Left cardiac atrium (tissue), 4 donors: ENCODE measurements at regions not wholly inside any gene's neighbourhood (a gene's known extent, or its start where the extent isn't known, plus 50 kb on each side); places are given as distances from the start of the nearest gene placed in this dataset.
A peak's percentile ranks its signal among the peaks of the same experiment; 100 is the strongest.
"Not testable (repeated sequence)": the region's sequence is repeated elsewhere in the genome, so short reads cannot be mapped to it uniquely, and the experiment has no call there.

Source experiments
- ATAC-seq, 2 donors: fragments of 200-7000 bp; cut with Tn5 transposase; one replicate each; pipeline ENCODE4 v1.9.1; 2020; ENCODE audit warnings: mild to moderate bottlenecking in 2 of 2, moderate library complexity in 2 of 2
- DNase-seq: peaks from one replicate; pipeline ENCODE4 v3.0.0-alpha.2; 2020
- intact Hi-C, 2 donors: fragments of 100-400 bp; cut with DNase I; formaldehyde crosslinking; loops; one replicate each; pipeline versions ENCODE4 v1.14.1 to v1.15.1; 2022 to 2023
- donor health status: DM: no; HTN: yes; CAD: no.
- donor health status: DM: no; HTN: yes; CAD: no; lungs with severe emphysema.
- donor health status: DM: yes; HTN: yes; CAD: no.
- donor health status: Dilated cardiomyopathy.

DNA sequence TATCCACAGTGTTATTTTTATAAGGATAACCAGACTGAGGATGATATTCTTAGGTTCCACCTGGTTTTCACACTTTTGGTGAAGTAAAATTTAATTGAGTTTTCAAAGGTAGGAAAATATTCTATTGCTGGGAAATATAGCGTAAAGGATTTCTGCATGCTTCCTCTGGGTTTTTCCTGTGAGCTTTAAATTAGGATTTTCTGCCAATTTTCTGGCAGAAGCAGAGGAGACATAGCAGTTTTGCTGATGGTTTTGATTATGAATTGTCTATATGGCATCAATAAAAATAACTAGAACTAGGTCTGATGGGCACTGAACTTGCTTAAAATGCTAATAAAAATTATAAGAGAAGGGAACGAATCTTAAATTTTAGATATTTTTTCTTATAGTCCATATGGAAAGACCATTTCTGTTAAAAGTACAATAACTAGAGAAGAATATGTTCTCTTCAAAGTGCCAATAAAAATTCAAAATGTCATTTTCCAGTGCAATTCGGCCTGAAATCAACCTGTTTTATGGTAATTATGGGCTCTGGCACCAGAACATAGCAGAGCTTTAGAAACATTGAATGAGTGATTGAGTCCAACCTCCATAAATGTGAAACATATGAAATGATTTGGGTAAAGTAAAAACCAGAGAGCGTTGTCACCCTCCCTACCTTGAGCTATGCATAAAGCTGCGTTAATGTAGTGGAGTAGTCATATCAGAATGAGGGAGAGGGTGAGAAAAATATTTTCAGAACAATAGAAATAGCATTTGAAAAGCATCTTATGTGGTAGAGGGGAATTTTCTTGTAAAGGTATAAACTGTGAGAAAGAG, 279.7 kb downstream of the SPRY1 start:
- intact Hi-C loops: no loop called here
- no peak for DNase-seq
- no peak for ATAC-seq

DNA sequence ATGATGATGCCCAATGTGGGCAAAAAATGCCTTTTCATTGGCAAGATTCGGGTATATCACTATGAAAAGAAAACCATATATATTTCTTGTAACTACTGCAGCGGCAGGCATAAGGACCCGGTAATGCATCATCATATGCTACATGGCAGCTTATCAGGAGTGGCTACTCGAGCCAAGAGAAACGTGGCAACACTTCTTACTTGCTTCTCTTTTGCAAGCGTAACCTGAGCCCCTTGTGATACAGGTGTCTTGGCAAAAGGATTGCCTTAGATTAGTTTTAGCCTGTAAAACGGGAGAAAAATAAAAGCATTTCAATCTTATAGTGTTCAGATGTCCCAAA, 280.3 kb downstream of the SPRY1 start:
- no peak for DNase-seq
- intact Hi-C loops: no loop called here
- peak in 1 of 2 donors; percentile 44 for ATAC-seq

DNA sequence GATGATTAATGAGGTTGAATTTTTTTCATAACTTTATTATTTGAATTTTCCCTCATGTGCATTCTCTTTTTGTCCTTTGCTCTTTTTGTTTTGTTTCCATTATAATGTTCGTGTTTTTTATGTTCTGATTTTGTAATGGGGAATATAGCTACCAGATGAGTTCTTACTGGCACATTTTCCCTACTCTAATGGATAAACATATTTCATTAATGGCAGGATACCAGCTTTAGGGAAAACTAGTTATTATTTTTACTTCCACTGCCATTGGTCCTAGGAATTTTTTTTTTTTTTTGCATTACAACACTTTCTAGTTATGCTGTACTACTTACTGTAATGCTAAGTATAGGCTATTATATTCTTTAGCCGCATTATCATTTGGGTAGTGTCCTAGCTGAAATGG, 286.3 kb downstream of the SPRY1 start:
- ATAC-seq: no peak
- intact Hi-C loops: no loop called here
- no peak for DNase-seq

DNA sequence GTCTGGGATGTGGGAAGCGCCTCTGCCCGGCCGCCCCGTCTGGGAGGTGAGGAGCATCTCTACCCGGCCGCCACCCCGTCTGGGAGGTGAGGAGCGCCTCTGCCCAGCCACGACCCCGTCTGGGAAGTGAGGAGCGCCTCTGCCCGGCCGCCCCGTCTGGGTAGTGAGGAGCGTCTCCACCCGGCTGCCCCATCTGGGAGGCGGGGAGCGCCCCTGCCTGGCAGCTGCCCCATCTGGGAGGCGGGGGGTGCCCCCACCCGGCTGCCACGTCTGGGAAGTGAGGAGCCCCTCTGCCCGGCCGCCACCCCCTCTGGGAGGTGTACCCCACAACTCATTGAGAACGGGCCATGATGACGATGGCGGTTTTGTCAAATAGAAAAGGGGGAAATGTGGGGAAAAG, 288.3 kb downstream of the SPRY1 start:
- intact Hi-C loops, ATAC-seq, DNase-seq: not testable (repeated sequence)

DNA sequence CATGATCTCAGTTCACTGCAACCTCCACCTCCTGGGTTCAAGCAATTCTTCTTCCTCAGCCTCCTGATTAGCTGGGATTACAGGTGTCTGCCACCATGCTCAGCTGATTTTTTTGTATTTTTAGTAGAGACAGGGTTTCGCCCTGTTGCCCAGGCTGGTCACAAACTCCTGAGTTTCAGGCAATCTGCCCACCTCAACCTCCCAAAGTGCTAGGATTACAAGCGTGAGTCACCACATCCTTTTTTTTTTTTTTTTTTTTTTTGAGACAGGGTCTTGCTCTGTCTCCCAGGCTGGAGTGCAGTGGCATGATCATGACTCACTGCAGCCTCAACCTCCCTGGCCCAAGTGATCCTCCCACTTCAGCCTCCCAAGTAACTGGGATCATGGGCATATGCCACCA, 298.9 kb downstream of the SPRY1 start:
- not testable (repeated sequence) for DNase-seq, ATAC-seq

DNA sequence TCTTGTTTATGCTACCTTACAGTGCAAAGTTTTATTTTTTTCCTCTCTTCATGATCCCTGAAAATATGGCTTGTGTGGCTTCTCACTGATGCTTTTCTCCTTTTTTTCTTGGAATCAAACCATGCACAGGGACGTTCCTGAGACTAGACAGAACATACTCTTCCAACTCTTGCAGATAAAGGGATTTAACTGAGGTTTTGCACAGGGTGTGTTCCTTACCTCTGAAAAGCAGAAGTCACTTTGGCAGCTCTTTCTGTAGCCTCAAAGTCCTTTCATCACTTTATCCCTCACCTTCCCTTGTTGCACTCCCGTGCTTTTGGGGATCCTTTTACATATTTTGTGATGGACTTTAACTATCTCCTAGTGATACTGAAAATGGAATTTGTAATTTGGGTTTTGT, 300.1 kb downstream of the SPRY1 start:
- intact Hi-C loops: no loop called here
- no peak for ATAC-seq
- no peak for DNase-seq

More for the DNA sequence above, 298.9 kb downstream of the SPRY1 start:
- intact Hi-C loops: not testable (repeated sequence)

DNA sequence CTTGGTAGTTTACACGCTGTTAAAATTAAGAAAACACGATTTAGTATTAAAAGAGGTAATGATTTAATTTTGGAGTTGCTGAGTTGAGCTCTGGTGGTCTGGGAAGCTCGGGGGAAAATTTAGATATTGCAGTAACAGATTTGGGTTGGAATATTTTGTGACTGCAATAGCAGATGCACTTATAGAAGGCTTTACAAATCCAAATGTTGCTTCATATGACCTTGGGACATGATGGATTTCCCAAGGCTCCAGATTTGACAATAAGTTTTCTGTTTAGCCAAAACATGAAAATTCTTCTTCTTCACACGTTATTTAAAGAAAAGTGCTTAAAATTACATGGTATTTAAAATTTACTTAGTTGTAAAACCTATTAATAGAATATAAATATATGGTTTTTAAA, 302.0 kb downstream of the SPRY1 start:
- no peak for ATAC-seq
- no peak for DNase-seq
- intact Hi-C loops: no loop called here

DNA sequence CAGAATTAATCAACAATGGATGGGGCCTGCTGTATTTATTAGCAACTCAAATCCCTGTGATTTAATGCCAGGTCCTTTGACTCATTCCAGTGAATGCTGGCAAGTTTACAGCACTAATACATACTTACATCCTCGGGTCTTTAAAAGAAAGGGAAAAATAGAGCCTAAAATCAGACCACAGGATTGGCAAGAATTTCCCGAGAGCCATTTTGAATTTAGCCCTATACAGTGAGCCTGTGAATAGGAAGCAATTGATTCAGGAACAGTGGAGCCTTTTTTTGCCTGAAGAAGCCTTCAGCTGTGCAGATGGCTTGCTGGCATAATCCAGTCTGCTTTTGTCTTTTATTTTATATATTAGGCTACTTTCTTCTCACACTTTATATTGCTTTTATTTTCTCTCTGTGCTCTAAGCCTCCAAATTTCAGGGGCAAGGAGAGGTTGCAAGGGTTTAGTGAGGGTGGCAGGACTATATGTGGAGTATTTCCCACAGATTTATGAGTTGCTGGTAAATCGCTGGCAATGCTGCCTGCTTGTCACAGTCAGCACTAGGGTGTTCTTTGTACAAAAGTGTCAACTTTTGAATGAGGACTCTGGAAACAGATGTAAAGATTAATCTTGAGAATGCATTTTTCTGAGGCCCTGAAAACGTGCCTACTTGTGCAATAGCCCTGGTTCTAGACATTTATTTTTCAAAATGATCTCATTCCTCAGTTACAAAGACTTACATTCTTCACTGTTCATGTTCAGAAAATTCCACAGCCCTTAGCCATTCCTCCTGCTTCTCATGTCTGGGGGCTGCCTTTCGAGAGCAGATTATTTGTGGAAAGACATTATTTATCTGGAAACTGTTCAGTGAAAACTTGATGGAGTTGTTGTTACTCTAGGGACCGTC, 303.5 kb downstream of the SPRY1 start:
- DNase-seq: no peak
- intact Hi-C loops: no loop called here
- peak; percentile 82 to 96 for ATAC-seq

DNA sequence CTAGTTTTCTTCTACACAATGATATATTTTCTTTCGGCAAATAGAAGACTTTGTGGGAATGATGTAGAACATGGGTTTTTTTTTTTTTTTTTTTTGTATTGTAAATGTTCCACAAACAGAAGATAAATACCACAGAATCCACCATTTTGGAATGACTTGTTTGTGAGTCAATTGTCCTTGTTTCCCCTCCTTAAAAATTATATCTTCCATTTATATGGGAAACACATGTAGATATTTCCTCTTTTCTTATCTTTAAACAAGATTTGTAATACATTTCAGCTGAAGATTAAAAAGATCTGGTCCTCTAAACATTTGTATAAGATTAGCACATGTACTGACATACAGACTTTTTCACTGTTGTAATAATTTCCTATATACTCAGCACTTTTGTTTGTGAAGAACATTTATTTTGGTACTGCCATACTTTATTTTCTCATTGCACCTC, 304.6 kb downstream of the SPRY1 start:
- DNase-seq: no peak
- ATAC-seq: no peak
- intact Hi-C loops: no loop called here

DNA sequence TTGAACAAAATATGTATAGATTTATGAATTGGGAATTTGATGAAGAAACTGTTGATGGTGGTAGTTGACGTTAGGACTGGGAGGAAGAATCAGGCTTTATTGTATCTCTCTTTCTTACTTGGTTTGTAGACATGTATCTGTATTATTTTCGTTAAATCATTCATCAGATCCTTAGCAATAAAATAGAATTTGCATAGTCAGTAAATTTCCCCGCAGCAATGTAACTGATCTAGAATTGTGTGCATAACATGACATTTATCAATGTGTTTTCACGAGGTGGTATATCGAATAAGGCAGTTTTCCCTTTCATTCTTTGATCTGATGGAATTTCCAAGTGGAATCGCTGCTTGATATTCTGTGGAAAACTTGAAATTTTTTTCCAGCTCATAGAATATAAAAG, 308.8 kb downstream of the SPRY1 start:
- ATAC-seq (no peak), DNase-seq (no peak)
- intact Hi-C loops: no loop called here

DNA sequence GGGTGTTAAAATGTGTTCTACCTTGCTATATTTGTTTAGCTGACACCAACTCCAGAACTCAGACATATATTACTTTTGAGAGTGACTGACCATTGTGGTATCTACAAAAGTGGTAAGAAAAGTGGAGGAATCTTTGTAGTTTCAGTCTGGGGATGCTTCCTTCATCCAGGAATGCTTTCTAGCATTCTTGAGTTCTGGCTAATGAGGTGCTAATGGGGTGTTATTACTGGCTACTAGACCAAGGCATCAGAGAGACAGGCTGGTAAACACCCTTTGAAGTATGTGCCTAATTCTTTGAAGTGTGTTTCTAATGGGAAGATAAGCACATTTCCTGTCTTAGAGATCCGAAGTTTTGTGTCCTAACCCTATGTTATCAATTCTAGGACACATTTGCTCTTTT, 310.4 kb downstream of the SPRY1 start:
- ATAC-seq: no peak
- no peak for DNase-seq
- intact Hi-C loops: no loop called here

DNA sequence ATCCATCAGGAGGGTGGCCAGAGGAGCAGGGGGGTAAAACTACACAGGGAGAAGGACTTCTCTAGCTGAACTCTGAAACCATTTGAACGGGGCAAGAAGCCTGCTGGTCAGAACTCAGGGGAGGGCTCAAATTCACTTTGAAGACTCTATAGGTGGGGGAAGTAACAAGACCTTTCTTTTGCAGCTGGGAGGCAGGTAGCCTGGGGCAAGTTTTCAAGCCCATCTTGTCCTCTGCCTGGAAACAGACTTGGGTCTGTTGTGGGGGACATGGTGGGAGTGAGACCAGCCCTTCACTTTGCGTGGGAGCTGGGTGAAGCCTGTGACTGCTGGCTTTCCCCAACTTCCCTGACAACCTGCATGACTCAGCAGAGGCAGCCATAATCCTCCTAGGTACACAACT, 312.3 kb downstream of the SPRY1 start:
- DNase-seq: no peak
- ATAC-seq: no peak
- intact Hi-C loops: no loop called here

DNA sequence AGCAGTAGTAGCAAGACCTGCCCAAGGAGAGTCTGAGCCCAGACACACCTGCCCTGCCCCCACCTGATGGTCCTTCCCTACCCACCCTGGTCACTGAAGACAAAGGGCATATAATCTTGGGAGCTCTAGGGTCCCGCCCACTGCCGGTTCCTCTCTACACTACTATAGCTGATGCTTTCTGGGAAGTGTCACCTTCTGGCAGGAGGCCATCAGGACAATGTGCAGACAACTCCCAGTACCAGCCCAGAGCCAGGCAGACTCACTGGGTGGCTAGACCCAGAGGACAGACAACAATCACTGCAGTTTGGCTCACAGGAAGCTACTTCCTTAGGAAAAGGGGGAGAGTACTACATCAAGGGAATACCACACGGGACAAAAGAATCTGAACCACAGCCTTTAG, 312.7 kb downstream of the SPRY1 start:
- DNase-seq: no peak
- intact Hi-C loops: no loop called here
- ATAC-seq: no peak

DNA sequence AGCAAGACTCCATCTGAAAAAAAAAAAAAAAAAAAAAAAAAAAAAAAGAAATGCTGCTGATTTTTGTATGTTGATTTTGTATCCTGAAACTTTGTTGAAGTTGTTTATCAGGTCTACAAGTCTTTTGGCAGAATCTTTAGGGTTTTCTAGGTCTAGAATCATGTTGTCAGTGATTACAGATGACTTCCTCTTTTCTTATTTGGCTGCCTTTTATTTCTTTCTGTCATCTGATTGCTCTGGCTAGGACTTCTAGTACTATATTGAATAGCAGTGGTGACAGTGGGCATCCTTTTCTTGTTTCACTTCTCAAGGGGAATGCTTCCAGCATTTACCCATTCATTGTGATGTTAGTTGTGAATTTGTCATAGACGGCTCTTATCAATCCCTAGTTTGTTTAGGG, 334.4 kb downstream of the SPRY1 start:
- no peak for DNase-seq
- intact Hi-C loops: no loop called here

DNA sequence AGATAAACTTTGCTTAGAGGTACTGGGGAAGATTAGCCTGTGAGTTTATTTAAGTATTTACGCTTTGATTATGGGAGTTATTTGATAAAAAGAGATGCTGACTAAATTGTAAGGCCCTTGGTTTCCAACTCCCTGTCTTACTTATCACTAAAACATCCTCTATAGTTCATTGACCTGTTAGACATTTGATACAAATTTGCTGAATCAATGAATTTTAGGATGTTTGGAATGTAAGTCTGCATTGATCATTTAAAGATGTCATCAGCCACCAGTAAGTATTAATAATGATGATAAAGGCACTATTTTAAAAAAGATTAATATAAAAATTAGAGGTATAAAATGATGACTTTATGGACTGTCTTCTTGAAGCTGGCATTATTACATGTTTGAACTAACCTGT, 340.6 kb downstream of the SPRY1 start:
- intact Hi-C loops: no loop called here
- ATAC-seq (no peak), DNase-seq (no peak)

More for the DNA sequence above, 334.4 kb downstream of the SPRY1 start:
- ATAC-seq: no peak

DNA sequence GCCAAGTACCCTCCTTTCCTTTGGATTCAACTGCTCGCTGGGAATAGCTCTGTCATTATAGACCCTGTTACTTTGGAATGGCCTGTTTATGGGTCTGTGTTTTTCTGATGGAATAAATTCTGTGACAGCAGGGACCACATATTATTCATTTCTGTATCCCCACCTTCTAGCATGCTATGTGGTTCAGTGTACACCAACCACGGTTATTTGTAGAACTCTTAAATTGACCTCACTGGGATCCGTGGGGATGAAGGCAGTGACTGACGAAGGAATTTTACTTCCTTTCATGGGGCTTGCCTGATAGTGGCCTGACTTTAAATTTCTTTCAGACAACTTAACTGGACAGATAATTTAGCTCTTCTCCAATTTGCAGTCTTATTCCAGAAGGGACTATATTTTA, 343.2 kb downstream of the SPRY1 start:
- intact Hi-C loops: no loop called here
- no peak for ATAC-seq

DNA sequence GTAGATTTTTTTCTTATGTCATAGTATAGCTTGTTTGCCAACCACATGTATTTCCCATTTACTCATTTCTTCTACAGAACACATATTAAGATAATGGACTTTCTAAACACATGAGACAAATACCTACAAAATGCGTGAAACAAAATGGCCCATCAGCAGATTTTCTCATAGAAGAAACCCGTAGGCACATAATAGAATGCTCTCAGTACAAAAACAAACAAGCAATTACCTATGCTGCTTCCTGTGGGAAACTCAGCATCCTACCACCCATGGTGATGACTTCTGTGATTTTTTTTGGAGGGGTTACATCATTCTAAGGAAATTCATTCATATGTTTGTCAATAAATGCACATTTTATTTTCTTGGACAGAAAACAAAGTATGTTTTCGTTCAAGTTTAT, 343.6 kb downstream of the SPRY1 start:
- ATAC-seq (no peak), DNase-seq (no peak)
- intact Hi-C loops: no loop called here

More for the DNA sequence above, 343.2 kb downstream of the SPRY1 start:
- DNase-seq: no peak

DNA sequence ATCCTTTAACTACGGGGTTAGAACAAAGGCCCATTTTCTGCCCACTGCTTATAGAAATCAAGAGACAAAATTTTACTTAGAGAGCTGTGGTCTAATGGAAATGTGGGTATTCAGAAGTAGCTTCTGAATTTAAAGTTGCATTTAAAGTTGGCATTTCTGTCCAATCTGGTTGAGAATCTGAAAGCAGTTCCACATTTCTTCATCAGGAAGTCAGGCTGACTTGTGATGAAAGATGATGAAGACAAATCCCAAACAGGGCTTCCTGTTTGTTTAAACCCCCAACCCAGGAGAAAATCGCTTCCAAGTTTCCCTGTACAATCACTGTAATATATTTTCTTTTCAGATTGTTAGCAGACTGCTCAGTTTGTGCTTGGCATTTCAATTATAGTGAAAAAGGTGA, 345.3 kb downstream of the SPRY1 start:
- intact Hi-C loops: no loop called here
- no peak for DNase-seq
- no peak for ATAC-seq

DNA sequence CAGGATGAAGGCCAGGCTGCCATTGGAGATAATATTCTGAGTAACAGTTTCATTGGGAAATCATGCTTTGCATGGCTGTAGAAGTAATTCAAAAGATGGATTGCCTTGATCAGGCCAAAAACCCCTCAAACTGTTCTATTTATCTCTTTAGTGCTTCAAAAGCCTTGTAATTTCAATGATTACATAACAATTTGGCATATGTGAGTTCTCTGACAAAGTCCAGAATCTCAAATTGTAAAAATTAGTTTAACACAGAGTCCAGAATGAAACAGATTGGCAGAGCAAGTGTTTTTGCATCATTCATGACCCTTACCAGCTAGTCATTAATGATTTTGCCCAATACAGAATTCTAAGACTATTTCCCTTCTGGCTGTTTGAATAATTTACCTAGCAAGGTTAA, 347.3 kb downstream of the SPRY1 start:
- intact Hi-C loops: no loop called here
- DNase-seq: no peak
- ATAC-seq: peak; percentile 24 to 45

DNA sequence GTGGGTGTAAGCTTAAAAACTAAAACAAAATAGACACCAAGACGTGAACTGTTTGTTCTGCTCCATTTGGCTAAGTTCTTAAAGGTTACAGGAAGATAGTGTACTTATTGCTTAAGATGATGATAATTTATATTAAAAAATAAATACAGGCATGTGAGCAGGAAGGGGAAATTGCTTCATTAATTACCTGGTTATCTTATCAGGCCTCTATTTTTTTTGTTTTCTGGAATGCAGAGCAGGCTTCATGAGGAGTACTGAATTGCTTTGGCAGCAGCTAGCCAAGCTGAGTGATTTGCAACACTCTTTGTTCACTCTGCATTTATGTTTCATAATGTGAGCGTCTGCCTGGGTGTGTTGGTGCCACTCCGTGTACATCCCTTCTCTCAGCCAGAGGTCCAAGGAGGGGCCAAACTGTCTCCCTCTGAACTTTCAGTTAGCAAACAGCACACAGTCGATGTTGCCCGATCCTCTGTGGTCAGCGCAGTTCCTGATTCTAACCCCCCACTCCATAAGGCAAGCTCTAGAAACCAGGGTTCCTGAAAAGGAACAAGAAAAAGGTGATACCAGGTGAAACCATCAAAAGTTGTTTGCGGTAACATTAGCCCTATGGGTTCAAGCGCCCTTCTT, 348.2 kb downstream of the SPRY1 start:
- DNase-seq (peak; percentile 50), ATAC-seq (peak; percentile 78 to 92)
- intact Hi-C loops: no loop called here
